PC-3 (cell line): ENCODE measurements at regions not wholly inside any gene's neighbourhood (a gene's known extent, or its start where the extent isn't known, plus 50 kb on each side); places are given as distances from the start of the nearest gene placed in this dataset.

Source experiments
- CTCF ChIP-seq: fragments of 300-600 bp; sonication (generic); conservative IDR thresholded peaks from 2 replicates; pipeline ENCODE4 v1.5.1; 2017; ENCODE audit warnings: antibody characterized with exemption, low read depth, mild to moderate bottlenecking, low read length
- EZH2 ChIP-seq: fragments of 300-600 bp; sonication (generic); IDR thresholded peaks from one replicate; pipeline ENCODE4 v1.6.1; 2017; ENCODE audit warnings: antibody characterized with exemption, mild to moderate bottlenecking, low read length; ENCODE audit not compliant: unreplicated experiment
- EZH2phosphoT487 ChIP-seq: fragments of 300-600 bp; sonication (generic); IDR thresholded peaks from 2 replicates; pipeline ENCODE4 v1.6.1; 2018; ENCODE audit warnings: mild to moderate bottlenecking, antibody characterized with exemption, low read length, borderline replicate concordance

DNA sequence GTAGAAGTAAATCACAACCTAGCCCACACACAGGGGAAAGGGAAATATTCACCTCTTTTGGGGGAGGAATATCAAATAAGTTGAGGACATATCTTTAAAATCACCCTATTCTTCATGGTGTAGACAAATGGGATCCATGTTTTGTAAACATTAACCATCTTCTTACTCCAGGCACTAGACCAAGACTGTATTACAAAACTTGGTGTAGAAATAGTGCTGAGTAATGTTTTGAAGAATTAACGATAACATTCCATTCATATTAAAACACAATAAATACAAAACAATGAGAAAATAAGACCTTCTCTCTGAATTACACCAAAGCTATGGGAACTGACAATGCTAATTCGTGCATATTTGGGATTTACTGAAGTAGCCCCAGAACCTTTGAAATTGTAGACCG is 633.6 kb downstream of the BCL11B start:
- no peak for TF ChIP-seq CTCF
- no peak for TF ChIP-seq EZH2phosphoT487
- TF ChIP-seq EZH2 = no peak
